ENCODE measurements at regions not wholly inside any gene's neighbourhood (a gene's known extent, or its start where the extent isn't known, plus 50 kb on each side); places are given as distances from the start of the nearest gene placed in this dataset.
A peak's percentile ranks its signal among the peaks of the same experiment; 100 is the strongest.
"Not testable (repeated sequence)": the region's sequence is repeated elsewhere in the genome, so short reads cannot be mapped to it uniquely, and the experiment has no call there.

- DNase-seq: no peak
Observed at GRCh38 chrX:95797344-95797743, 887.3 kb upstream of the DIAPH2 start.

- no peak for DNase-seq
Observed at GRCh38 chrX:95823796-95824195, 860.8 kb upstream of the DIAPH2 start.

DNA sequence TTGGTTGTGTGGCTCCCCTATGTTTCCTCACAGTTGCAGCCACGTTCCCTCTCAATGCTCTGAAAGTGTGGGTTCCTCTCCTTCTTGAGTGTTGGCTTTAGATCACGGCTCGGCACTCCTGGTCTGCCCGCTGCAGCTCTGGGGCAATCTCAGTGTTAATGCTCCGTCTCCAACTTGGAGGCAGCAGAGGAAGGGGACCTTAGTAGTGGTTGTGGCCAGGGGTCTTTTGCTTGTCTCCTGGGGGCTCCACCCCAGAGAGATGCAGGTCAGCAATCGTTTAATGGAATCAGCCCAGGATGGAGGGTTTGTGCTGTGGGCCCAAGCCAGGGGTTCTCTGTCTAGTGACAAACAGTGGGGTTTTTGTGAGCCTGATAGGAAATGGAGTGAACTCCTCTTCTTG is 849.4 kb upstream of the DIAPH2 start:
- no peak for DNase-seq

DNA sequence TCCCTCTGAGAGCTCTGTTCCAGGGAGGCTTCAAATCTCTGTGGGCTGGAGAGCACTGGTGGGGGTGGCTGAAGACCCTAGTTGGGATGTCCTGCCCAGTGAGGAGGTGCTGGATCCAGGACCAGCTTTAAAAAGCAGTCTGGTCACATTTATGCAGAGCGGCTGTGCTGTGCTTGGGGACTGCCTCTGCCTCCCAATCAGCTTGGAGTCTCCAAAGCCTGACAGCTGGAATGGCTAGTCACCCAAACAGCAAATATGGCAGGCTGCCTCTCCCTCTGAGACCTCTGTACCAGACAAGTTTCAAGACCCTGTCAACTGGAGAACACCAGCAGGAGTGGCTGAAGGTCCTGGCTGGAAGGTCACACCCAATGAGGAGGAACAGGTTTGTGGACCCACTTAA is 848.1 kb upstream of the DIAPH2 start:
- no peak for DNase-seq

DNA sequence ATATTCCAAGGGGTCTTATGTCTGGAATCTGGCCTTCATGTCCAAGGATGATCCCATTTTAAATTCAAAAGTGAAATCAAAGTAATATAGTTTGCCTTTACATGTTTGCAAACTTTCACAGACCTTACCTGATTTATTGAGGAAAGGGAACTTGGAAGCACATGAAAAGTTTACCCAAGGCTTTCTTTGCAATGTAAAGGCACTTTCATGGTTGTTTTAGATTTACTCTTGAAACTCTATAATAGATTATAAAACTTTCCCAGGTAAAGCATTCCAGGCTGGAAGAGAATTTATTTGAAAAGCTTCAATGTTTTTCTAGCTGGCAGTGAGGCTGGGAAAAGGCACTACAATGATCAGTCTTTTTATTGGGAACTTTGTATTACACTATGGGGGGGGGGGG is 842.8 kb upstream of the DIAPH2 start:
- DNase-seq: no peak

DNA sequence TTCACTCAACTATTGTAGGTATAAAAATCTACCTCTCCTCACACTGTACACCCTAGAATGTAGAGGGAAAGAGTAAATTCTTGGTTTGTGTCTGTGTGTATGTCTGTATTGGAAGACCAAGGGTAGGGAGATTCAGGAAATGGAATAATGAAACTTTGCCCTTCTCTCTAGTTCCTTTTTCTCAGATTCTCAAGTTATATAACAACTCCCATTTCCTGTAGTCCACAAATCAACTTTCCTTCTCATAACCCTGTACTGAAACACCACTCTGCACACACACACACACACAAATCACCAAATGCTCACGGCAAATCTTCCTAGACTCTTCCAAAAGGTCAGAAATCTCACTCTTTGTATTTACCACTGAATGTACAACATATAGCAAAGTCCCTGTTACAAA is 824.5 kb upstream of the DIAPH2 start:
- DNase-seq: no peak

GRCh38 chrX:95875661-95876060 is 809.0 kb upstream of the DIAPH2 start:
- DNase-seq: peak; percentile 18

GRCh38 chrX:95878874-95879273 is 805.8 kb upstream of the DIAPH2 start:
- DNase-seq: no peak

- no peak for DNase-seq
Observed at GRCh38 chrX:95884186-95884585, 800.5 kb upstream of the DIAPH2 start.

DNA sequence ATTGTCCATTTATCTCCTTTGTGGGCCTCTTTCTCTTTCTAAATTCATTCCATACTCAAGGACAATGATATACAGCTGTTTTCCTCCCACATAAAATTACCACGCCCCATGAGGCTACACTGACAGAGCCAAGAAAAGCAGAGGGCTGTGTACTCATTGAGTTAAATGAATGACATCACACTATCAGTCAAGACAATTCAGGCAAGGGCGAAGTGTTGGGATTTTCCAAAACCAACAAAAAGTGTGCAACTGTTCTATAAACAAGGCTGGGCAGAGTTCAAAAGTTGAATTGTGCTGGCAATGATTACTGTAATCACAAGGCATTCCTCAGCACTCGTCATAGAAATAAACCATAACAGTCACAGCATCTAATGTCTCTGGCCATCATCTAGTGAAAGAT is 799.6 kb upstream of the DIAPH2 start:
- peak; percentile 2 for DNase-seq

GRCh38 chrX:95889279-95889678 is 795.4 kb upstream of the DIAPH2 start:
- no peak for DNase-seq

DNA sequence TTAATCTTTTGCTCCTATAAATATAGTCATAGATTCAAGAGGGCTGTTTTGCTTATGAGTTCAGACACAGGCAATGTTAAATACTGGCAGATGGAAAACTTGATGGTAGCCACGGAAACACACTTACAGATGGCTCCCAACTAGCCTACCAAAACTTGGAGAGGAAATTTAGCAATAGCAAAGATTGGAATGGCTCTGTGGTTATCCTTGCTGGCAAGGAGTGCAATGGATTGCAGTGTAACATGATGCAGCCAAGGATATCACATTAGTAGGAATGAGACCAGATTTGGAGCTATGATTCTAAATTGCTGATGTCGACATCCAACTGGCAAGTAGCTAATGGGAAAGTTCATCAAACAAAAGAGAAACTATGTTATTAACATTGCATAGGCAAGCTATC is 791.0 kb upstream of the DIAPH2 start:
- no peak for DNase-seq

DNA sequence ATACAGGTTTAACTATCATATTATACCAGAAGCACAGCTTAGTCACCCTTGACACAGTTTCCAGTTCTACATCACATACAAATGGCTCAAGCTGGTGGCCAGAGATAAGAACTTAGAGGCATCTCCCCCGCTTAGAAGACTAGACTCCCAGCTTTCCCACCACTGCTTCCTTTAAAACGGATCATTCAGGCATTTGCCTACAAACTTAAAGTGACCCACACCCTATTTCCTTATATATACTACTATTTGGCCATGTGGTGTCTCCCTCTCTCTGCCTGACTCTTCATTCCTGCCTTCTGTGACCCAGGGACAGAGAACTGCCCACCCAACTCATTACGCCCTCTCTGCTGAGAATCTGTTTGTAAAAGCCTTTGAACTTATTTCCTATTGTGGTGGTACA is 781.2 kb upstream of the DIAPH2 start:
- DNase-seq: peak; percentile 93

DNA sequence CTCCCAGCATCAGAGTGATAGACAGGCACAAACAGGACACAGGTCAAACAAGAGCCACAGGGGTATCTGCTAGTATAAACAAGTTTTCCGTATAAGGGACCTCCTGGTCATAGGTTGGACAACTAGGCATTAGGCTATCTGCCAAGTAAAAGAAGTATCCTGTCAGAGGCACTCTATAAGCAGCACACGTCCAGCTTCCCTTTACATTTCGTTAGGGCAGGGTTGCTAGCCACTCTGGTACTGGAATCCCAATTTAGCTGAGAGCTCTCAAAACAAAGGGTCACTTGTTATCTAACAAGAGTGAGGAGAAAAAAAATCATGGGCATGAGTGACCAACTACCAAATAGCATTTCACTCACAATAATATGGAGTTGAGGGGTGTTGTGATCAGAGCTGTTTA is 780.7 kb upstream of the DIAPH2 start:
- DNase-seq: no peak

- DNase-seq: peak; percentile 62
Observed at GRCh38 chrX:95907081-95907480, 777.6 kb upstream of the DIAPH2 start.

- DNase-seq: no peak
Observed at GRCh38 chrX:95911062-95911461, 773.6 kb upstream of the DIAPH2 start.

- DNase-seq: no peak
Observed at GRCh38 chrX:95919605-95920004, 765.0 kb upstream of the DIAPH2 start.

DNA sequence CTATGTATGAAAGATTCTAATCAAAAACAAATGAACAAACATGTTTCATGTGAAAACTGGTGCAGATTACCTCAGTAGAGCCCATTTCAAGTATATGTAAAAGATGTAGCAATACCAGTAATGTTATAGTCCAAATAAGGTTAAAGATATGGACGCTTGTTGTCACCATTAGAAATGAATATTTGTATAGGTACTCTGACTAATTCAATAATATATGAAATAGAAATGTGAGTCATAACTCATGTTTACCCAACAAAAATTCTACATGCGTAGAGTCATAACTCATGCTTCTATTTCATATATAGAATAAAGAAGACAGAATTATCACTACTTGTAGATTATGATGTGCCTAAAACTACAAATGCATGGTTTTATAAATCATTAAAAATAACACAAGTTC is 739.1 kb upstream of the DIAPH2 start:
- DNase-seq: no peak

DNA sequence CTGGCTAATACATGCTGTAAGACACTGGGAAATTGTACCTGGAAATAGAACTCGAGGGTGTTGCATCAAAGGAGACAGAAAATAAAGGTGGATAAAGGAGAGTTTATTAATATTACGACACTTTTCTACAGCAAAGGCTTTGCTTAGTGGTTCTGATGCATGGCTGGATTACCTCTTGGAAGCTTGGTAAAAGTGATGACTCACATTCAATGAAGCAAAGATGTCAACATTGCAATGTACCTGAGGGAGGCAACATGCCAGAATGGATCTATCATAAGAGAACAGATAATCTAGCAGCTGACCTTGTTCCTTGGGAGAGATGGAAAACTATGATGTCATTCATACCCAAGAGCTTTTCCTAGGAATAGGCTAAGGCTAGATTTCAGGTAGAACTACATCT is 735.1 kb upstream of the DIAPH2 start:
- DNase-seq: no peak

- DNase-seq: no peak
Observed at GRCh38 chrX:95950679-95951078, 734.0 kb upstream of the DIAPH2 start.

GRCh38 chrX:95953564-95953963 is 731.1 kb upstream of the DIAPH2 start:
- DNase-seq: no peak

GRCh38 chrX:95956745-95957144 is 727.9 kb upstream of the DIAPH2 start:
- no peak for DNase-seq

- DNase-seq: not testable (repeated sequence)
Observed at GRCh38 chrX:95973456-95974095, 711.1 kb upstream of the DIAPH2 start.

DNA sequence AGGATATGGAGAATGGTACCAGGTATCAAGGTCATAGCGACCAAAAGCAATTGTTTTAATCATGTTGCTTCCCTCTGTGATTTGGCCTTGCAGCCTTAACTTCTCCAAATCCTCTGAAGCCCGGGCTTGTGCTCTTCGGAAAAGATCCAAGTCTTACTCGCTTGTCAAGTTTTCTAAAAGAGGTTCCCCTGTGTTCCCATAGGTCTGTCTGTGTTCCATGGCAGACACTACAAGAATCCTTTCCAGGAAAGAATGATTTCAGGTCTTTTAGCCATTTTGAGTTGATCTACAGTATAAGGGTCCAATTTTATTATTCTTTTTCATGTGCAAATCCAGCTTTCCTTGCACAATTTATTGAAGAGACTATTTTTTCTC is 710.6 kb upstream of the DIAPH2 start:
- DNase-seq: no peak

DNA sequence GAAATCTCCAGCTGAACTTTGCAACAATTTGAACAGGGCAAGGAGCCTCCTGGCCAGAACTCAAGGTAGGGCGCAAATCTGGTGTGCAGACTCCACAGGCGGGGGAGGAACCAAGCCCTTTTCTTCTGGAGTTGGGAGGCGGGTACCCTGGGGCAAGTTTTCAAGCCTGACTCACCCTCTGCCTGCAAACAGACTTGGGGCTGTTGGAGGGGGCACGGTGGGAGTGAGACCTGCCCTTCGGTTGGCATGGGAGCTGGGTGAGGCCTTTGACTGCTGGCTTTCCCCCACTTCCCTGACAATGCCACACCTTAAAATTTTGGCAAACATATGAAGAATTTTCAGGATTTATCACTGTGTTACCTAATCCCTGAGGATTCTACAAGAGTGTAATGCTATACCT is 709.8 kb upstream of the DIAPH2 start:
- no peak for DNase-seq

GRCh38 chrX:95995583-95995982 is 689.1 kb upstream of the DIAPH2 start:
- no peak for DNase-seq
